H1 (cell line): ENCODE measurements at regions not wholly inside any gene's neighbourhood (a gene's known extent, or its start where the extent isn't known, plus 50 kb on each side); places are given as distances from the start of the nearest gene placed in this dataset.

ENCODE experiments used
- CTCF ChIA-PET: fragments of 300-600 bp; sonication (Branson Sonifier 250); formaldehyde crosslinking; loops from one replicate; lab custom pipeline; 2021; ENCODE audit not compliant: partially characterized antibody; lab: Charles Lee
- POLR2A ChIA-PET: fragments of 300-600 bp; sonication (Branson Sonifier 250); formaldehyde crosslinking; loops from one replicate; lab custom pipeline; 2021; ENCODE audit warnings: inconsistent platforms; ENCODE audit not compliant: partially characterized antibody; lab: Charles Lee
- DNase-seq, 2 experiments: peaks; one replicate each; pipeline versions ENCODE4 v3.0.0 to v3.0.0-alpha.2; 2010 to 2022; ENCODE audit warnings: low spot score in 2 of 2, low read depth in 1 of 2, mixed read lengths in 1 of 2
- FAIRE-seq: peaks from 2 replicates; lab custom pipeline; 2011; peaks lifted over from hg19 to GRCh38; lab: Jason Lieb, UNC
- H2AFZ ChIP-seq: 2 replicates; pipeline ENCODE4 v1.8.1; 2012; ENCODE audit warnings: low read length, inconsistent platforms
- H2AK5ac ChIP-seq: 2 replicates; pipeline ENCODE4 v1.6.1; 2013; ENCODE audit warnings: low read depth, low read length
- H2BK120ac ChIP-seq: replicated peaks from 2 replicates; pipeline ENCODE3; 2013; ENCODE audit warnings: low read depth, low read length, inconsistent platforms
- H2BK12ac ChIP-seq: 2 replicates; pipeline ENCODE4 v1.6.1; 2013; ENCODE audit warnings: low read depth, low read length
- H2BK15ac ChIP-seq: 2 replicates; pipeline ENCODE4 v1.6.1; 2013; ENCODE audit warnings: low read length
- H2BK20ac ChIP-seq: 2 replicates; pipeline ENCODE4 v1.6.1; 2013; ENCODE audit warnings: low read length
- H2BK5ac ChIP-seq: 2 replicates; pipeline ENCODE4 v1.6.1; 2013; ENCODE audit warnings: low read depth, low read length
- H3K14ac ChIP-seq: 2 replicates; pipeline ENCODE4 v1.6.1; 2013; ENCODE audit warnings: inconsistent platforms; ENCODE audit not compliant: insufficient read length
- H3K18ac ChIP-seq: 2 replicates; pipeline ENCODE4 v1.6.1; 2013; ENCODE audit warnings: low read length; ENCODE audit errors: extremely low read depth
- H3K23ac ChIP-seq: 2 replicates; pipeline ENCODE4 v1.6.1; 2013; ENCODE audit warnings: inconsistent platforms; ENCODE audit not compliant: insufficient read length
- H3K23me2 ChIP-seq: 2 replicates; pipeline ENCODE4 v1.6.1; 2013; ENCODE audit warnings: low read depth, low read length
- H3K27ac ChIP-seq: 2 replicates; pipeline ENCODE4 v1.6.1; 2011; ENCODE audit warnings: low read depth, low read length, inconsistent platforms
- H3K27me3 ChIP-seq, 4 experiments: replicated peaks in 1 of 4; 1 replicate in 1 of 4; 2 replicates in 3 of 4; pipeline versions ENCODE4 v1.6.1 to v1.8.1; 2011 to 2013; ENCODE audit warnings: low read length in 3 of 4, mild to moderate bottlenecking in 3 of 4, inconsistent platforms in 2 of 4, mixed read lengths in 2 of 4, moderate library complexity in 1 of 4; ENCODE audit not compliant: control insufficient read depth in 3 of 4, insufficient read depth in 3 of 4; ENCODE audit errors: extremely low read depth in 1 of 4
- H3K36me3 ChIP-seq, 4 experiments: 2 replicates each; pipeline versions ENCODE4 v1.6.1 to v1.8.1; 2011 to 2013; ENCODE audit warnings: mild to moderate bottlenecking in 4 of 4, low read length in 3 of 4, moderate library complexity in 2 of 4, control low read depth in 1 of 4, inconsistent platforms in 1 of 4; ENCODE audit not compliant: insufficient read depth in 4 of 4, control insufficient read depth in 2 of 4
- H3K4ac ChIP-seq: replicated peaks from 2 replicates; pipeline ENCODE3; 2013; ENCODE audit warnings: low read length, low read depth, mixed read lengths, inconsistent platforms; ENCODE audit not compliant: insufficient read length
- H3K4me1 ChIP-seq, 4 experiments: replicated peaks in 1 of 4; 1 replicate in 1 of 4; 2 replicates in 3 of 4; pipeline versions ENCODE4 v1.6.1 to v1.8.1; 2011 to 2013; ENCODE audit warnings: low read length in 3 of 4, inconsistent platforms in 2 of 4, mixed read lengths in 1 of 4; ENCODE audit not compliant: insufficient read depth in 4 of 4, control insufficient read depth in 3 of 4
- H3K4me2 ChIP-seq, 2 experiments: 2 replicates each; pipeline versions ENCODE4 v1.6.1 to v1.8.1; 2011 to 2013; ENCODE audit warnings: low read depth in 2 of 2, low read length in 2 of 2, control low read depth in 1 of 2, inconsistent platforms in 1 of 2, mild to moderate bottlenecking in 1 of 2; ENCODE audit not compliant: insufficient read depth in 1 of 2
- H3K4me3 ChIP-seq, 4 experiments: fragments of 200-600, 300-600 bp in 1 of 4; sonication (generic), shearing (Covaris generic), sonication (Bioruptor Twin) in 1 of 4; 2 replicates each; pipeline versions ENCODE4 v1.5.1 to v1.8.1; 2011 to 2016; ENCODE audit warnings: low read length in 4 of 4, low read depth in 3 of 4, control low read depth in 2 of 4, inconsistent platforms in 2 of 4, mild to moderate bottlenecking in 2 of 4, mixed read lengths in 1 of 4, moderate library complexity in 1 of 4; ENCODE audit not compliant: insufficient read depth in 2 of 4; ENCODE audit errors: extremely low read depth in 1 of 4
- H3K56ac ChIP-seq: replicated peaks from 2 replicates; pipeline ENCODE3; 2013; ENCODE audit warnings: low read depth, mild to moderate bottlenecking, mixed read lengths, low read length, inconsistent platforms; ENCODE audit not compliant: insufficient read length
- H3K79me1 ChIP-seq: 2 replicates; pipeline ENCODE4 v1.6.1; 2013; ENCODE audit warnings: low read depth, low read length, control low read depth
- H3K79me2 ChIP-seq, 2 experiments: 2 replicates each; pipeline versions ENCODE4 v1.6.1 to v1.8.1; 2012 to 2013; ENCODE audit warnings: low read length in 2 of 2, mild to moderate bottlenecking in 2 of 2, inconsistent platforms in 1 of 2; ENCODE audit not compliant: insufficient read depth in 2 of 2, control insufficient read depth in 1 of 2
- H3K9ac ChIP-seq, 4 experiments: replicated peaks in 1 of 4; 1 replicate in 1 of 4; 2 replicates in 3 of 4; pipeline versions ENCODE4 v1.6.1 to v1.8.1; 2011 to 2013; ENCODE audit warnings: low read depth in 3 of 4, low read length in 3 of 4, control low read depth in 2 of 4, mild to moderate bottlenecking in 2 of 4, moderate library complexity in 2 of 4, inconsistent platforms in 1 of 4; ENCODE audit errors: extremely low read depth in 1 of 4
- H3K9me3 ChIP-seq, 2 experiments: 2 replicates each; pipeline versions ENCODE4 v1.6.1 to v1.8.1; 2012 to 2013; ENCODE audit warnings: mild to moderate bottlenecking in 2 of 2, moderate library complexity in 2 of 2, control low read depth in 1 of 2, inconsistent platforms in 1 of 2, low read depth in 1 of 2, low read length in 1 of 2, mixed read lengths in 1 of 2; ENCODE audit not compliant: insufficient read depth in 2 of 2
- H4K20me1 ChIP-seq, 2 experiments: replicated peaks in 1 of 2; 2 replicates each; pipeline versions ENCODE3 to v1.8.1; 2011 to 2013; ENCODE audit warnings: inconsistent platforms in 2 of 2, low read length in 2 of 2, mild to moderate bottlenecking in 1 of 2; ENCODE audit not compliant: insufficient read depth in 2 of 2, control insufficient read depth in 1 of 2
- H4K5ac ChIP-seq: 2 replicates; pipeline ENCODE4 v1.6.1; 2013; ENCODE audit warnings: low read length, low read depth, mixed read lengths, inconsistent platforms; ENCODE audit not compliant: insufficient read length
- H4K8ac ChIP-seq: 2 replicates; pipeline ENCODE4 v1.8.0; 2013; ENCODE audit warnings: mild to moderate bottlenecking, moderate library complexity, low read length, inconsistent platforms; ENCODE audit not compliant: insufficient read depth; ENCODE audit errors: extremely low read depth
- H4K91ac ChIP-seq: replicated peaks from 2 replicates; pipeline ENCODE3; 2013; ENCODE audit warnings: low read length, mixed read lengths, inconsistent platforms; ENCODE audit not compliant: insufficient read length
- BACH1 ChIP-seq: IDR thresholded peaks from 2 replicates; pipeline ENCODE4 v1.6.1; 2012; ENCODE audit warnings: low read length, improper control_type of control experiment
- CHD2 ChIP-seq: IDR thresholded peaks from 2 replicates; pipeline ENCODE4 v1.6.1; 2012; ENCODE audit warnings: low read length, improper control_type of control experiment
- FOSL1 ChIP-seq: IDR thresholded peaks from 2 replicates; pipeline ENCODE4 v1.6.1; 2011; ENCODE audit warnings: mild to moderate bottlenecking, low read depth, low read length, moderate library complexity; ENCODE audit not compliant: insufficient read depth
- KDM4A ChIP-seq: IDR thresholded peaks from one replicate; pipeline ENCODE4 v1.7.1; 2012; ENCODE audit warnings: low read depth, mild to moderate bottlenecking, moderate library complexity, low read length, inconsistent platforms; ENCODE audit not compliant: severe bottlenecking
- KDM5A ChIP-seq: fragments of 200-600 bp; IDR thresholded peaks from 2 replicates; pipeline ENCODE4 v1.7.1; 2012; ENCODE audit warnings: mild to moderate bottlenecking, low read length, inconsistent platforms, mixed read lengths
- RBBP5 ChIP-seq: IDR thresholded peaks from 2 replicates; pipeline ENCODE4 v1.7.1; 2012; ENCODE audit warnings: low read depth, mild to moderate bottlenecking, inconsistent platforms, low read length, moderate library complexity, borderline replicate concordance
- RFX5 ChIP-seq: IDR thresholded peaks from 2 replicates; pipeline ENCODE4 v1.6.1; 2011; ENCODE audit warnings: low read depth, low read length, improper control_type of control experiment, borderline replicate concordance
- SIX5 ChIP-seq: IDR thresholded peaks from 2 replicates; pipeline ENCODE4 v1.6.1; 2011; ENCODE audit warnings: mild to moderate bottlenecking, low read depth, low read length
- TBP ChIP-seq: IDR thresholded peaks from 2 replicates; pipeline ENCODE4 v1.6.1; 2011; ENCODE audit warnings: low read depth, low read length, improper control_type of control experiment
- TCF12 ChIP-seq: IDR thresholded peaks from 2 replicates; pipeline ENCODE4 v1.6.1; 2011; ENCODE audit warnings: low read depth, mild to moderate bottlenecking, low read length
- TEAD4 ChIP-seq: IDR thresholded peaks from 2 replicates; pipeline ENCODE4 v1.6.1; 2012; ENCODE audit warnings: low read depth, low read length, inconsistent platforms, mixed read lengths
- WGBS, 2 experiments: shearing (Covaris generic) in 1 of 2; methylation state at CpG; one replicate each; pipeline versions ENCODE4 v1.1.6 to v1.1.7; 2013 to 2015; ENCODE audit warnings: low lambda C conversion rate in 2 of 2, mixed read lengths in 2 of 2, inconsistent platforms in 1 of 2, low coverage in 1 of 2, missing lambda C conversion rate in 1 of 2; ENCODE audit not compliant: insufficient replicate concordance in 2 of 2, insufficient coverage in 1 of 2, insufficient read length in 1 of 2; ENCODE audit errors: extremely low coverage in 1 of 2, missing lambda C conversion rate in 1 of 2; 5-methylcytosine and 5-hydroxymethylcytosine counted together

DNA sequence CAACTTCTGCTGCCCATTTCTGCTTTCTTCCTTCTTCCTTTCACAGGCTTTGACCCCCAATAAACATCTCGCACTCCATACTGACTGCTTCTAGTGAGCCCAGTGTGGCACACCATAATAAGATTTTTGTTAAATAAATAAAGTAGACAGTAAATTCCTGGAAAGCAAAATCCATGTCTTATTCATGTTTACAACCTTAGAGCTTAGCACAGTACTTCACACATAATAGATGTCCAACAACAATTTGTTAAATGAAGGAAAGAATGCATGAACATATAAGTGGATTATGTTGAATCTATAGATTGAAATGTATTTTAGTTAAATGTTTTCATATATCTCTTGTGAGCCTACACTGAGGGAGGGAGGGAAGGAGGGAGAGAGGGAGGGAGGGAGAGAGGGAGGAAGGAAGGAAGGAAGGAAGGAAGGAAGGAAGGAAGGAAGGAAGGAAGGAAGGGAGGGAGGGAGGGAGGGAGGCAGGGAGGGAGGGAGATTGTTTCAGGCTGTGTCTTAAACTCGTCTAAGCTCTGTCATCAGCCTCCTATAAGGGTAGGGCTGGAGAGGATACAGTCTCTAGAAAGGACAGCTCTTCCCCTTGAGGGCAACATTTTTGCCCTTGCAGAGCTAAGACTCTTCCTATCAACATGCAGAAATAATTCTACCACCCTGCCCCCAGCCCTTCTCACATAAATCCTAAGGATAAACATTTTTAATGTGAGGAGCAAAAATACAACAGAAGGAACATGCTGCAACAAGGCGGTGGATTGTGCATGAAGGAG lies 168.1 kb downstream of the BARX2 start:
- ChIA-PET POLR2A (interaction anchor here (1.0 kb wide), 1 partner anchor 11 kb away, joined by 3 read pairs; no protein-coding TSS in a partner anchor), CTCF (interaction anchor here (0.9 kb wide), 1 partner anchor 100 kb away, joined by 3 read pairs; no protein-coding TSS in a partner anchor)
- H2BK15ac ChIP-seq = no peak overlapping the region
- H3K79me1 ChIP-seq = no peaks in the 10 kb centered on the region
- H3K27ac ChIP-seq = no peak overlapping the region
- no peaks in the 10 kb centered on the region; a peak in 1 of 8 replicates for H3K36me3 ChIP-seq
- no peaks in the 10 kb centered on the region for H4K20me1 ChIP-seq
- H3K23me2 ChIP-seq = no peaks in the 10 kb centered on the region; the same call in 1 of the 2 replicates
- DNase-seq (no peak), FAIRE-seq (no peak)
- H2AFZ ChIP-seq = no peak overlapping the region
- no peaks in the 10 kb centered on the region for H3K27me3 ChIP-seq
- no peak overlapping the region for H3K9ac ChIP-seq
- H3K23ac ChIP-seq = no peak overlapping the region
- no peak overlapping the region for H2BK5ac ChIP-seq
- no peak overlapping the region for H3K56ac ChIP-seq
- WGBS, 2 experiments = 96% methylated on average over 3 of the region's 3 CpGs; no CpG with 5 or more reads in 1 of the 2 experiments
- H3K9me3 ChIP-seq = peaks cover 13 to 22% of the 10 kb centered on the region in 2 experiments; a peak in 3 of 4 replicates
- no peak overlapping the region for H2BK20ac ChIP-seq
- no peak overlapping the region for H2BK12ac ChIP-seq
- no peak overlapping the region for H2BK120ac ChIP-seq
- H3K18ac ChIP-seq = no peak overlapping the region
- no peak overlapping the region for H4K91ac ChIP-seq
- H4K8ac ChIP-seq = no peak overlapping the region
- H3K4me3 ChIP-seq = no peak overlapping the region
- no peak overlapping the region for H3K4ac ChIP-seq
- TF ChIP-seq CHD2 (no peak), BACH1 (no peak), TBP (no peak), TEAD4 (no peak), KDM5A (no peak), RBBP5 (no peak), FOSL1 (no peak), SIX5 (no peak), KDM4A (no peak), RFX5 (no peak), TCF12 (no peak)
- H3K4me2 ChIP-seq = no peak overlapping the region
- H2AK5ac ChIP-seq = no peak overlapping the region
- H4K5ac ChIP-seq = no peak overlapping the region
- H3K79me2 ChIP-seq = no peaks in the 10 kb centered on the region
- no peaks in the 10 kb centered on the region for H3K4me1 ChIP-seq
- no peak overlapping the region for H3K14ac ChIP-seq
